GM18873 (cell line): ENCODE measurements at regions not wholly inside any gene's neighbourhood (a gene's known extent, or its start where the extent isn't known, plus 50 kb on each side); places are given as distances from the start of the nearest gene placed in this dataset.
"Not testable (repeated sequence)": the region's sequence is repeated elsewhere in the genome, so short reads cannot be mapped to it uniquely, and the experiment has no call there.

Source experiments
- ATAC-seq: cut with Tn5 transposase; IDR thresholded peaks from one replicate; pipeline ENCODE4 v1.9.1; 2021; ENCODE audit warnings: mild to moderate bottlenecking, moderate library complexity, moderate number of reproducible peaks; ENCODE audit not compliant: unreplicated experiment, low FRiP score

DNA sequence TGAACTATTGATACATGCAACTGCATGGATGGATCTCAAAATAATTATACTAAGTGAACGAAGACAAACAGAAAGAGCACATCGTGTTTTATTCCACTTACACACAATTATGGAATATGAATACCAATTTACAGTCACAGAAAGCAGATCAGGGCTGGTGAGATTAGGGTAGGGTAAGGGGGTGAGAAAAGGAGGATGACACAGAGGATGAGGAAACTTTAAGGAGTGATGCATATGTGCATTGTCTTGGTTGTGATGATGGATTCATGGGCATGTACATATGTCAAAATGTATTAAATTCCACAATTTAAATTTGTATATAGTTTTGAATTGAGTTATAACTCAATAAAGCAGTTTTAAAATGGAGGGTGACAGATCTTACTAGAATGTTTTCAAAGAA is 548.9 kb downstream of the PYDC2 start:
- ATAC-seq = no peak

- no peak for ATAC-seq
These were observed 549.5 kb downstream of the PYDC2 start for GRCh38 chr3:192010490-192010889.

DNA sequence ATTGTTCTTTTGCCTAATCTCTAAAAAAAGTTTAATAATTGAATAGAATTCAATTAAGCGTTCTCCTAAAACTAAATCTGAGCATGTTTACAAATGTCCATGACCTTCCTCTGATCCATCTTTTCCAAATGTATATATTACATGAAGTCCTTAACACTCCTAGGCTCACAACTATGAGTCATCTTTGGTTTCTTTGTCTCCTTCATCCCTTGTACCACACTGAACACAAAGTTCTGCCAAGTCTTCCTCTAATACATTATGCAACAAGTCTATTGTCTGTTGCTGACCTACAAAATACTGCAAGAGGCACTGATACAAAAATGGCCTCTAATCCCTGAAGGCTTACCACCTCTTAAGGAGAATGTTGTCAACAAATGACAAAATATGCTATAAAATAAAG is 550.2 kb downstream of the PYDC2 start:
- no peak for ATAC-seq

GRCh38 chr3:192013110-192013509 is 552.1 kb downstream of the PYDC2 start:
- no peak for ATAC-seq

DNA sequence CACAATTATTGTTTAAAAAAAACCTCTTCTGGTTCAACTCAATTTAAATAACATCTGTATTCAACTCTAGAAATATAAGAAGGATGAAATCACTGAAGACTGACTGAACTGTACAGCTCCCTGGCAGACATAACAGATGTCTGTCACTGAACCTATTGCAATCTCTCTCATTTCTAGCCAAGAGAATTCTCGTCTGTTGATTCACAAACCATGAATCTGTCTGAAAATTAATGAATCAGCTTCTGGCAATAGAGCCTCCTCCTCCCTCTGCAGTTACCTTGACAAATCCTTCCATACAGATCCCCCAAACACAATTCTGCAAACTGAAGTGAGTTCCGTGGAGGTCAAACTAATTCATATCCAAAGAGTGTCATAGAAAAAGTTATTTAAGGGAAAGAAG is 561.4 kb downstream of the PYDC2 start:
- no peak for ATAC-seq

DNA sequence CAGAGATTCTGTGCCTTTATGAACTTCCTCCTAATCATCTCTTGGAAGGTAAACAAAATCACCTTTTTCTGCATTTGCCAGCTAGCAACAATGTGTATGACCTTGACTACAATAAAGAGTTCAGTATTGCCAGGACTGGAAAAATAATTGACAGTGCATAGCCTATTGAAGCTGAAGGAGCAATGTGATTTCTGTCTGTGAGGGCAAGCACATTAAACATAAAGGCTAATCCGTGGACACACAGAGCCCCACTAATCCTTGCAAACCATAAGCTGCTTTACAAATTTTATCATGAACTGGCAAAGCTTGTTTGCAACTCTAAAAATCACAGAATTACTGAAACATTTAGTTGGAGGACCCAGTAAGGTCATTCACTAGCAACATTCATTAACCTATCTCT is 563.8 kb downstream of the PYDC2 start:
- ATAC-seq = no peak

DNA sequence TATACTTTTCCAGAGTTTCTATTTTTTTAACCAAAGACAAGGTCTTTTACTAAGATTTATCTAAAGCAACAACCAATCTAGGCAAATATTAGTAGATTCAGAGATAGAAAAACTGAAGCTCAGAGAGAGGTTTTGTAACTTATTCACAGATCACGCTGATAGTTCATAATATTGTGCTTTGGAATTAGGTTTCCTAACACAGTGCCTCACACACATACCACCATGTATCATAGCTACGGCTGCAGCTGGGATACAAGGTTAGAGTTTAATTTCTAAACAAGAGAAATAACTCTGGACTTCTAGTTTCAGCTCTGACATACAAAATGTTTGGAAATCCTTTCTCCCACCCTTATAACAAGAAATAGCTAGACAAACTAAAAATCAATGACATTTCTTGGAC is 565.7 kb downstream of the PYDC2 start:
- ATAC-seq = no peak

DNA sequence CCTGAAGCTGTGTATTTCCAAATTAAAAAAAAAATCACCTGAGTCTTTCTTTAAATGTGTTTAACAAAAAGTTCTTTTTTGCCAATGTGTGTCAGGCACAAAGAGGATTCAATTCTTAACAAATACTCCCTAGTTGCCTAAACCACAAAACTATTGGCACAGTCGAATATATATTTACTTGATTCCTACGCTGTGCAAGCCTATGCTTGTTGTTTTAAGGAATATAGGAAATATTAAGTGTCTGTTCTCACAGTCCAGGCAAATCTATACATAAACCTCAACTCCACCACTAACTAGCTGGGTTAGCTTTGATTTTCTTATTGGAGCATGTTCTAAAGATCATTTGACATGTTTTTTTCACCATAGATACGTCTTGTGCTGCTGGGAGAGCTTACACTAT is 571.0 kb downstream of the PYDC2 start:
- no peak for ATAC-seq

DNA sequence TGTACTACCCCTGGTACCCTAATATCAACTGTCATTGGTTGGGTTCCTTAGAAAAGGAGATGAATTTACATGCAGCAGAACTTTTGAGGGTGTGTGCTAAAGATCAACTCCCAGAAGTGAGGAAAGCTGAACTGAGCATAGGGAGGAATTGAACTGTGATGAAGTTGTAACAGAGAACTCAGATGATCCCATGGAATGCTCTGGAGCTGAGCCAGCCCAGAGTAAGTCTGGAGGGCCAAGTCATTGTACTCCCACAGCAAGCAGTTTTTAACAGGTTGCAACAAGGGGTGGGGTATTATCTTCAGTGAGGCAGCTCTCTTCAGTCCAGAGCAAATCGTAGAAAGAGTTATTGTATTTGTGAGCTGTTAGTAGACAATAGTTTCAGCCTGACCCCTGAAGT is 572.3 kb downstream of the PYDC2 start:
- no peak for ATAC-seq

- no peak for ATAC-seq
These were observed 577.8 kb downstream of the PYDC2 start for GRCh38 chr3:192038726-192039125.

DNA sequence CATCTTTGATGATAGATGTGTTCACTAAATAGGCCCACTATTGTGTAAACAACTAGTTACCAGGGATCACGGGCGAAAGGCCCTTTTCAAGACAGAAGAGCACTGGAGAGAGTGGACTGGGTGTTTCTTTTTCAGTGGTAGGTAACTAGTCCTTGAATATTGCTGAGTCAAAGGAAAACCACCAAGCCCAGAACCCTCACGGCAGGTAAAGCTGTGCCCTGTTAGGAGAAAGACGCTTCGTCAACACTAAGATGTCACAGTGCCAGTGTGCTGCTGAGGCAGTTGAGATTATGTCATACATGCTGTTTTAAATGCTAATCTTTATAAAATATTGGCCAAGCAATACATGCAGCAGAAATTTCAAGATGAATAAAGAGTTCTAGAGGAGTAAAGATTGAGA is 578.6 kb downstream of the PYDC2 start:
- ATAC-seq = no peak

- no peak for ATAC-seq
These were observed 579.5 kb downstream of the PYDC2 start for GRCh38 chr3:192040282-192041043.

DNA sequence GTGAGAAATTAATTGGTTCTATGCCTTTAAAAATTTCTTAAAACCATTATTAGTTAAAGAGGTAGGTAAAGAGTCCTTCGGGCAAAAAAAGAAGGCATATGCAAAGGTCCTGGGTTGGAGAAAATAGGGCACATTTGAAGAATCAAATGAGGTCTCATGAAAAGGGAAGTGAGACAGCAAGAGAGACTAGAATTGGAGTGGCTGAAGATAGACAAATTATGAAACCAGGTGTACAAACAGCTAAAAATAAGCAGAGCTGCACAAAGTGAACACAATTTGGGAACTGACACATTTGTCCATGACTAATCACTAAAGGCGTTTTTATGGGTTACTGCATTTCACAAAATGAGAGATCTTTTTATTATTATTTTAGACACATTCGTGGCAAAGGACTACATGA is 581.2 kb downstream of the PYDC2 start:
- ATAC-seq = peak; percentile 99

DNA sequence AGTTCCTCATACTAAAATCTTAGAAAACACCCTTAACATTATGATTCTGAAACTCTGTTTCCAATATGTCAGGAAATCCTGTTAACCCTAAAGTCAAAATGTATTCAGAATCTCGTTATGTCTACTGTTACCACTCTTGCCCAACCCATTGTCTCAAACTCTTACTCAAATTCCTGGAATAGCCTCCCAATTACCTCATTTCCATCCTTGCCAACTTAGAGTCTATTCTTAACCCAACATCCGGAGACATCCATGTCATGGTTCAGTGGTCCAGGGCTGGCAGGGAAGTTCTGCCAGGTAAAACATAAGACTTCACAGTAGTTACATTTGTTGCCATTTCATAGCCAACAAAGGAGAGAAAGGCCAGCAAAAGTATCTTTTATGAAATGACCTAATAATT is 593.9 kb downstream of the PYDC2 start:
- no peak for ATAC-seq

GRCh38 chr3:192055946-192056345 is 595.0 kb downstream of the PYDC2 start:
- no peak for ATAC-seq

DNA sequence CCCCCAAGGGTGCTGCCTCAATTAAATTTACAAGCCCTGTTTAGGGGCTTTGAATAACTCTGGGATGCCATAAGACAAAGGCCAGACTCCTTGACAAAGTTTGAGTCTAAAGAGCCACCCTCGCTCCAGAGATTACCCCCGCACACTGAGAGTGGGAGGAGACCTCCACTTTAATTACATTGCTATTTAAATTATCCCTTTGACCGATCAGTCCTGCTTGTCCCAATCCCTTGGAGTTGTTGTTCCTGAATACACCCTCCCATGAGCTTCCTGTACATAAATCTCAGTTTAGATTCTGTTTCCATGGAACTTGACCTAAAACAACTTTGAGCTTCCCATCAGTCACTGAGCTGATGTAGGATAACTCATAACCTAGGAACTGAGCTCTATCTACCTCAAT is 596.3 kb downstream of the PYDC2 start:
- no peak for ATAC-seq

GRCh38 chr3:192060160-192060781 is 599.3 kb downstream of the PYDC2 start:
- ATAC-seq = no peak

DNA sequence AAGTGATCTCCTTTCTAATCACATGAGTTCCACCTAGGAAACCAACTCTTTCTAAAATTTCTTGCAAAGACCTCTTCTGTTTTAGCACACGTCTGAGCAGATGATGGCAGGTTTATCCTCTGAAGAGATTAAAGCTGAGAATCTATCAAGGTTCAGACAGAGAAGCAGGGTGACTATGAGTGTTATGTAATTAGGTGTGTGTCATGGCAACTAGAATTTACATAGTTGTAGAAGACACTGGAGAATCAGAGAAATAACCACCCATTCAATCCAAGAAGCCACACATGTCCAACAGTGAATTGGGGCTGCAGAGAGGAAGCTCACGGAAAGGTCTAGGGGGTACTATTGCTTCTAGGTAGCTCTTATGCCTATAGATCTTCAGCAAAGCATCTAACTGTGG is 600.5 kb downstream of the PYDC2 start:
- ATAC-seq = no peak

DNA sequence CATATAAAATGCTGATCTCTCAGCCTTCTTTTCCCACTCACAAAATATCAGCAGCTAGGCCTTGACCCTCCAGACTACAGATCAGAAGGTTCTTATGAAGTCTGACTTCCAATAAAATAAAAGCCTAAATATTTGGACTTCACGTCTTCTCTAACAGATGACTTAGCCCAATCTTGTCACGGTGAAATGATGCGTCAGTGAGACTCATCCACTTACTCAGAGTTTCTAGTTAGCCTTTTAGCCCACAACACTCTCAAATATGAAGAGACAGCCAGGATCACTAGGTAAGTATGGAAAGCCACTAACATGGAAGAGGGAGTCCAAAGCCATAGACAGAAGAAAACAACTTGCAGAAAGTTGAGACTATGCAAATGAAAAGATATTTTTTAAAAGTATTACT is 601.2 kb downstream of the PYDC2 start:
- no peak for ATAC-seq

- ATAC-seq = peak; percentile 91
These were observed 602.6 kb downstream of the PYDC2 start for GRCh38 chr3:192063570-192063969.

- ATAC-seq = no peak
These were observed 604.0 kb downstream of the PYDC2 start for GRCh38 chr3:192064959-192065358.

DNA sequence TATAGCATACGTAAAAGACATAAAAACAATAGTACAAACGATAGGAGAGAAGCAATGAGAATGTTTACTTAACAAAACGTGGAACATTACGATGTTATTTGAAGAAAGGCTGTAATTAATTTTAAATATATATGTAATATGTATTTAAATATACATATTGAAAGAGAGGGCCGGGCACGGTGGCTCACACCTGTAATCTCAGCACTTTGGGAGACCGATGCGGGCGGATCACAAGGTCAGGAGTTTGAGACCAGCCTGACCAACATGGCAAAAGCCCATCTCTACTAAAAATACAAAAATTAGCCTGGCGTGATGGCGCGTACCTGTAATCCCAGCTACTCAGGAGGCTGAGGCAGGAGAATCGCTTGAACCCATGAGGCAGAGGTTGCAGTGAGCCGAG is 605.3 kb downstream of the PYDC2 start:
- ATAC-seq = not testable (repeated sequence)
